SK-MEL-5 (cell line): ENCODE measurements at regions not wholly inside any gene's neighbourhood (a gene's known extent, or its start where the extent isn't known, plus 50 kb on each side); places are given as distances from the start of the nearest gene placed in this dataset.
"Not testable (repeated sequence)": the region's sequence is repeated elsewhere in the genome, so short reads cannot be mapped to it uniquely, and the experiment has no call there.

ENCODE experiments used
- DNase-seq: peaks from one replicate; pipeline ENCODE4 v3.0.0-alpha.2; 2016; ENCODE audit warnings: low read depth, low spot score
- in situ Hi-C: cut with HindIII; loops from 2 replicates; pipeline ENCODE4 v1.10.0; 2016; ENCODE audit warnings: low sequenced_read_pairs, high pct_unique_total_duplicates, low pct_unique_long_range_greater_than_20kb

DNA sequence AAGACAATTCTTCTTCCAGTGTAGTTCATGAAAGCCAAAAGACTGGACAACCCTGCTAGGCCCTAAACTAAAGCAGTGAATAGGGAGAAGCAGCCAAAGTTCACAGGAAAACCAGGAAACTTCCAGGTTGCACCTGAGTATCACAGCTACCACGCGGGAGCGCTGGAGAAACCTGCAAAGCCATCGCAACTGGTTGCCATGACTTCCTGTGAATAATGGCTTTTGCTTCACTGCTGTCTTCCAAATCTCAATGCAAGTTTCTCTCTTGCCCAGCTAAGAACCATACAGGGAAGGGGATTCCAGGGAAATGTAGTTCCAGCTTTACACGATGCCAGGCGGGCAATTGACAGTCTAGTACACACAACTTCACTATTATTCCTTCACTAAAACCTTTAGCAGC lies 114.1 kb downstream of the GXYLT1 start:
- in situ Hi-C loops = no loop called here
- DNase-seq = no peak

DNA sequence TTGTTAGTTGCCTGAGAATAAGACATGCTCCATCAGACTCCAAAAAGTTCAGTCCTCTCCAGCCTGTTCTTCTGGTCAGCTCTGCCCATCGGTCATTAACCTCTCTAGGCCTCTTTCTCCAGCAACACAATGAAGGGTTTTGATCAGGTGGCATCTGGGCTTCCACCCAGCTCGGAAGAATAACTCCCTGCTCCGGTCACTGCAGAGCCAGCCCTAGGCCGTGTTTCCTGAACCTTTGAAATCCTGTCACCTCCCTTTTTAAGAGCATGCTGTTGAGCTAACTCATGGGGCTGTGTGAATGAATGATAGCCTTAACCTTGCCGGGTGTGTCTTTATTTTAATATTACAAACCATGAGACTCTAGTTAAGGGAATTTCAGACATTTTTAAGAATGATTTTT lies 117.1 kb downstream of the GXYLT1 start:
- in situ Hi-C loops = no loop called here
- no peak for DNase-seq

DNA sequence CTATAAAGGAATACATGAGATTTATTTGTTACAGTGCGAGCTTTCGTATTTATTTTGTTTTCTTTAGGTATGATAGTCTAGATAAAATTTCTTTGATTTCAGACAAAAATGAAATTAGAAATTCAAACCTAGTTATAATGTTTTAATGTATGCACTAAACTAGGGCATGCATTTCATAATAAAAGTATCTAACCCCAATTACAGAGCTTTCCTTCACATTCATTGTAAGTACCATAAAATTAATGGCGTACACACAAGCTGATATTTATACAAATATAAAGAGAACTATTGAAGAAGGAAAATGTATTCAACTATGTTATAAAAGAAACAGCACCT lies 120.2 kb downstream of the GXYLT1 start:
- in situ Hi-C loops = no loop called here
- DNase-seq = no peak

DNA sequence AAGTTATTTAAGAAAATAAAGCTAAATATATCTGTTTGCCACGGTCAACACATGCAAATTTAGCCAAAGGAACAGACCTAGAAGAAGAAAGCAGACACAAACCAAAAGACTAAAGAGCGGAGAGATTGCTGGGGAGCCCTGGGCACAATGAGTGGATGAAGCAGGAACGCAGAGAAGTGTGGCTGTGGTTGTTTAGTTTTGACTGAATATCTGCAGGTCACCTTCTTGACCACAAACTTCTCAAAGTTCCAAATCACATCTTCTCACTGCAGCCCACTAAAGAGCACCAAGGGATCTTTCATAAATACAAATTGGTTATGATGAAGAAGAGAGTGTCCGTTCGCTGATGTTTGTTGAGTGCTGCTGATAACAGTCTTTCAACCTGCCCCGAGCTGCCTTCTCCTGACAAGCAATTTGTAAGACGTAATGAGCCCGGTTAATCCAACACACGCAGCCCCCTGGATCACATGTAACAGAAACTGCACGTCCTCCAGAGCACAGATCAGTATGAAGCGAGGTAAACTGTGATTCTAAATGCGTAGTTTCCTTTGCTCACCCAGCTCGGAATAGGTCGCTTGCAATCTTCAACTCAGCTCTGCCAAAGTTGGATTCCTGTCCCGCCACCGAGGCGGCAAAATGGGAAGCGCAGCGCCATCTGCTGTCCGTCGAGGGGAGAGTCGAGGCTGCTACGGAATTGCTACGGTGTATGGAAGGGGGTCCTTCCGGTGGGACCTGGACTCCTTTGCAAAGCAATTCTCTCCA lies 120.8 kb downstream of the GXYLT1 start:
- peak; percentile 76 for DNase-seq
- in situ Hi-C loops = no loop called here

DNA sequence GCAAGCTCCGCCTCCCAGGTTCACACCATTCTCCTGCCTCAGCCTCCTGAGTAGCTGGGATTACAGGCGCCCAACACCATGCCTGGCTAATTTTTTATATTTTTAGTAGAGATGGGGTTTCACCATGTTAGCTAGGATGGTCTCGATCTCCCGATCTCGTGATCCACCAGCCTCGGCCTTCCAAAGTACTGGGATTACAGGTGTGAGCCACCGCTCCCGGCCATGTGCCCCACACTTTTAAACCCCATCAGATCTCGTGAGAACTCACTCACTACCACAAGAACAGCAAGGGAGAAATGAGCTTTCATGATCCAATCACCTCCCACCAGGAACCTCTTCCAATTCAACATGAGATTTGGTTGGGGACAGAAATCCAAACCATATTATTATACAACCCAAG lies 122.7 kb downstream of the GXYLT1 start:
- DNase-seq, in situ Hi-C loops: not testable (repeated sequence)

DNA sequence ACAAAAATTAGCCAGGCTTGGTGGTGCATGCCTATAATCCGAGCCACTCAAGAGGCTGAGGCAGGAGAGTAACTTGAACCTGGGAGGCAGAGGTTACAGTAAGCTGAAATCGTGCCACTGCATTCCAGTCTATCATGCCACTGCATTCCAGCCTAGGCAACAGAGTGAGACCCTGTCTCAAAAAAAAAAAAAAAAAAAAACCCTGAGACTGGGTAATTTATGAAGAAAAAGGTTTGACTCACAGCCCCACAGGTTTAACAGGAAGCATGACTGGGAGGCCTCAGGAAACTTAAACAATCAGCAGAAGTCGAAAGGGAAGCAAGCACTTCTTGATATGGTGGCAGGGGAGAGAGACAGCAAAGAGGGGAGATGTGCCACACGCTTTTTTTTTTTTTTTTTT lies 123.2 kb downstream of the GXYLT1 start:
- DNase-seq = no peak
- in situ Hi-C loops = no loop called here

DNA sequence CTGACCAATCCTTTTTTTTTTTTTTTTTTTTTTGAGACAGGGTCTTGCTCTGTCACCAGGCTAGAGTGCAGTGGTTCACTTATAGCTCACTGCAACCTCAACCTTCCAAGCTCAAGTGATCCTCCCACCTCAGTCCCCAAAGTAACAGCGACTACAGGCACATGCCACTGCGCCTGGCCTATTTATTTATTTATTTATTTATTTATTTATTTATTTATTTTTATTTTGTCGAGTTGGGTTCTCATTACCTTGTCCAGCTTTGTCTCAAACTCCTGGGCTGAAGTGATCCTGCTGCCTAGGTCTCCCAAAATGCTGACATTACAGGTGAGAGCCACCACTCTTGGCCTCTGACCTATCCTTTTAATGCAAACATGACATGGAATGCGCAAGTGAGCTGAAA lies 124.4 kb downstream of the GXYLT1 start:
- DNase-seq = no peak
- in situ Hi-C loops = no loop called here

DNA sequence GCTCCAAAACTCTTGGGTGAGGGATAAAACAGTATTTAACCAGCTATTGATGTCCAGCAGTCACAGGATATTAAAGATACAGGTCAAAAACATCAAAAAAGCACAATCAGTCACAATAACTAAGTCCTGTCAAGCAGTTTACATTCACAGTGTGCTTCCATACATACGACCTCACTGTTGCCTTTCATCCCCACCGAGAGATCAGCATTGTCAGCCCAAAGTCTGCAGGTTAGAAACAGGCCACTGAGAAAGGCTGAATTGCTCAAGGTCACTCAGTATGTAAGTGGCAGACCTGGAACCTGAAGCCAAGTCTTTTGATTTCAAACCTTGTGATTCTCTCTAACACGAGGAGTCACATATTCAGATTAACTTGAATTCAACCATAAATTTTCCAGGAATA lies 124.9 kb downstream of the GXYLT1 start:
- no peak for DNase-seq
- in situ Hi-C loops = no loop called here

DNA sequence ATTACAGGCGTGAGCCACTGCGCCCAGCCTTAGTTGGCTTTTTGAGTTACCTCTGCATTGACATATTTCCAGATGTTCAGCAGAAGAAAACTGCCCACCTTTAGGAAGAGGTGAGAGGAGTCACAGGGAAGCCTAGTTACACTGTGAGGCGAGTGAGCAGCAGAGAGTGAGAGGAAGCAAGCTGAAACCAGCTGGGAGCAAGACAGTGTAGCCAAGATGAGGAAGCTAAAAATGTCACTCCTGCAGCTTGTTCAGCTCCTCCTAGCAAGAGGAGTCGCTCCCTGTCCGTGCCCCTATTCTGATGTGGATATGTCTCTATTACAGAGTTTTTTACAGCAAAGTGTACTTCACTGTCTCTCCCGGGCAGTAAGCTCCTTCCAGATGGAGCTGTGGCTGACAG lies 127.6 kb downstream of the GXYLT1 start:
- DNase-seq = no peak
- in situ Hi-C loops = no loop called here

DNA sequence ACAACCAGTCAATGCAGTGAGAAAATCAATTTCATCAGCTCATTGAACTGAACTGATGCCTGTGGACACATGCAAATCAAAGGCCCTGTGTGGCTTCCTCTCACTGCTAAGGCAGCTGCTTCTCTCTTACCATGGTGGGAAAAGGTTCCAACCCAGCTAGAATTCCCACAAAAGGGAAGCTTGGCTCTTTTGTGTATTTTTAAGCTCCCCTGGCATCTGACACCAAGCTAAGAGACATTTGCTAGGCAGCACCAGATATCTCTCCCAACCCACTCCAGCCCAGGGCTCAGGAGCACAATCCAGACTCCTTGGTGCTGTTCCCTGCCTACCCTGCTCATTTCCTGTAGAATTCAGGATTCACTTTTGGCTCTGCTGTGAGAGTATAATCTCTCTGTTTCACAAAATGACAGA lies 129.6 kb downstream of the GXYLT1 start:
- DNase-seq = no peak
- in situ Hi-C loops = no loop called here

DNA sequence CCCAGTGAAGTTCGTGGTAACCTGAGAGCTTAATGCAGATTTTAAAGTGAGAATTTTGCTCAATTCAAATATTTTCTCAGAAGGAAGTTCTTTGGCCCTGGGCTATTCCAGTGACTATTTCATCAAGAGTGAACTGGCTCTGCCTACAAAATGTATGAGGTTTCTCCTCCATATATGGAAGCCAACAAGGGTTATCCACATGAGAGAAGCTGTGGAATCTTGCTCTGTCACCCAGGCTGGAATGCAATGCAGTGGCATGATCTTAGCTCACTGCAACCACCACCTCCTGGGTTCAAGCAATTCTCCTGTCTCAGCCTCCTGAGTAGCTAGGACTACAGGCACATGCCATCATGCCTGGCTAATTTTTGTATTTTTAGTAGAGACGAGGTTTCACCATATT lies 132.2 kb downstream of the GXYLT1 start:
- in situ Hi-C loops, DNase-seq: not testable (repeated sequence)

DNA sequence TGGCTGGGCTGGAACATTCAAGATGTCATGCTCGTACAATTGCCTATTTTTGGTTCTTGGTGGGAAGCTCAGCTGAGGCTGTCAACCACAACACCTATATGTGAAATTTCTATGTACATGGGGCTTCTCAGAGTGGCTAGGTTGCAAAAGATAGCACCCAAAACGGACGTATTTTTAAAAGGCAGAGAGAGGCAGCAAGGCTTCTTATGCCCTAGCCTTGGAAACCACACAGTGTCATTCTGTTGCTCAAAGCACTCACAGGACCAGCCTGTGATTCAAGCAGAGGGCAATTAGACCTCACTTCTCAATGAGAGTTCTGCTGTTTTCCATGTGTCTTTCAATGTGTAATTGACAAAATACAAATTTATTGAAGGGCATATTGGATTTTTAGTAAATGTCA lies 134.0 kb downstream of the GXYLT1 start:
- DNase-seq = no peak
- in situ Hi-C loops = no loop called here

DNA sequence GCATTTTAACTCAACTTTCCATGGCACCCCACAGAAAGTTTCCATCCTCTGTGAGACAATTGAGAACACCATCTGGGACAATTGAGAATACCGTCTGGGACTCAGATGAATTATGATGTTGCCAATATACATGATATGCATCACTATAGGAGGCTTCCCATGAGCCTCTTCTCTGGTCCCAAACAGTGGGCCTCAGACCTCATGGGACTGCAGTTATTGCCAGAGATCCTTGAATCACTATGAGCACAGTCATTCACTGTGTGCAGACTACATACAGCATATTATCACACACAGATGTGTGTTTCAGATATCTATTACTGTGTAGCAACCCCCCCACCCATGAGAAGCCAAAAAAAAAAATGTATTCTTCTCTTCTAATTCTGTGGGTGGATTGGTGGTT lies 134.4 kb downstream of the GXYLT1 start:
- in situ Hi-C loops = no loop called here
- DNase-seq = no peak

DNA sequence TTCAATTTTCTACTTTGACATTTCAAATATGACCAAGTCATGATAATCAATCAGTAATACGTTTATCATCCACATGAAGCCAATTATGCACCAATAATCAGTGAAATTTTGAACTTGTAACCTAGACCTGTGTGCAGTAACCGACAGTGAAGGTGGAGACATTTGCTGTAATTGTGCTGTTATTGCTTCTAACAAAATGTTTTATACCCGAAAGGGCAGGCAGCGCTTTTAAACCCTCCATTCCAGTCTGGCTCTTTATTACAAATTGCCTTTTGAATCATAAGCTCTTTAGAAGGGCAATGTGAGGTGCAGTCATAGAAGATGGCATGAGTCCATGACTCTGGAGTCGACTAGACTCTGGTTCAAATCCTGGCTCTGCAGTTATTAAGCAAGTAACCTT lies 135.7 kb downstream of the GXYLT1 start:
- in situ Hi-C loops = no loop called here
- DNase-seq = no peak

DNA sequence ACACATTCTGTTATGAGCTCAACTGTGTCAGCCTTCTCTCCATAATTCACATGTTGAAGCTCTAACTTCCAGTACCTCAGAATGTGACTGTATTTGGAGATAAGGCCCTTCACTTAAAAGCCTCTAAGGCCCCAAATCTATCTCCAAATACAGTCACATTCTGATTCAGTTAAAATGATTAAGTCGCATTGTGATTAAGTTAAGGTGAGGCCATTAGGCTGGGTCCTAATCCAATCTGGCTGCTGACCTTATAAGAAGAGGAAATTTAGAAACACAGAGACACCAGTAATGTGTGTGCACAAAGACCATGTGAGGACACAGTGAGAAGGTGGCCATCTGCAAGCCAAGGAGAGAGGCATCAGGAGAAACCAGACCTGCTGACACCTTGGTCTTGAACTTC lies 141.6 kb downstream of the GXYLT1 start:
- no peak for DNase-seq
- in situ Hi-C loops = no loop called here

DNA sequence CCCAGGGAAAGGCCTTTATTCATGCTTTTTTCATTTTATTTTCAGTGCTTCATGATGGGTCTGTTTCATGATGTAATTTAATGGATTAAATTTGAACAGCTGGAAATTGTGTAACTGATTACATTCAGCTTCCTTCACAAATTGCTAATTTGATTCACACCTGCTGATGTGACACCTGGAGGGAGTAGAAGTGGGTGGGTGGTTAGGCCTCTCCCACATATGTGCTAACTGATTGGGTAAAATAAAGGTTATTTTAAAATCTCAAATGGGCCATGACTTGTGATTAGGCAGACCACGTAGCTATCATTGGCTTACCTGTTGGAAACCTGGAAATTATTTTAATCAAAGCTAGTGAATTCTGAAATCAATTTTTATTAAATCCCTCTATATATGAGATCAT lies 142.1 kb downstream of the GXYLT1 start:
- in situ Hi-C loops = no loop called here
- no peak for DNase-seq

DNA sequence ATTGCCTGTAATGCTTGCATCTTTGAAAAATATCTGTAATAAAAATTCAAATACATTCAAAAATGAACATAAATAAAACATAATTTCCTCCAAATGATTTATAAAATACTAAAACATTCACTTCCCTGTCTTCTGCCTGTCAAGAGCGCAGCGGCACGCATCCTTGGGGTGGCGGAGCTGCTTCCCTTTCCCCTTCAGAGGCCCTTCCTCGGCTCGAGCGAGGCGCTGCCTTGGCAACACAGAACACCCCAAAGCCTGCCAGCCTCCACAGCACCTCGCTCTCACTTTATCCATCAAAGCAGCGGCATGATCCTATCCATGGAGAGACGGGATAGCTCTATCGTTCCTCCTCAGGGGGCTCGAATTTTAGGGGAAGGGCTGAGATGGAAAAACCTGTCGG lies 146.2 kb downstream of the GXYLT1 start:
- no peak for DNase-seq
- in situ Hi-C loops = no loop called here

DNA sequence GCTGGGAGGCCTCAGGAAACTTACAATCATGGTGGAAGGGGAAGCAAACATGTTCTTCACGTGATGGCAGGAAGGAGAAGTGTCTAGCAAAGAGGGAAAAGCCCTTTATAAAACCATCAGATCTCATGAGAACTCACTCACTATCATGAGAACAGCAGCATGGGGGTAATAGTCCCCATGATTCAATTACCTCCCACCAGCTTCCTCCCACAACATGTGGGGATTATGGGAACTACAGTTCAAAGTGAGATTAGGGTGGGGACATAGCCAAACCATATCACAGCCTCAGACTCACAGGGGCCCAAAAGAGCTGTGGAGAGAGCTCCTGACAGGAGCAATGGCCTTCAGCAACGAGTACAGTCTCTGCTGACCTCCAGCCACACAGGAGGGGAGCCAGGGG lies 151.4 kb downstream of the GXYLT1 start:
- in situ Hi-C loops = no loop called here
- no peak for DNase-seq

DNA sequence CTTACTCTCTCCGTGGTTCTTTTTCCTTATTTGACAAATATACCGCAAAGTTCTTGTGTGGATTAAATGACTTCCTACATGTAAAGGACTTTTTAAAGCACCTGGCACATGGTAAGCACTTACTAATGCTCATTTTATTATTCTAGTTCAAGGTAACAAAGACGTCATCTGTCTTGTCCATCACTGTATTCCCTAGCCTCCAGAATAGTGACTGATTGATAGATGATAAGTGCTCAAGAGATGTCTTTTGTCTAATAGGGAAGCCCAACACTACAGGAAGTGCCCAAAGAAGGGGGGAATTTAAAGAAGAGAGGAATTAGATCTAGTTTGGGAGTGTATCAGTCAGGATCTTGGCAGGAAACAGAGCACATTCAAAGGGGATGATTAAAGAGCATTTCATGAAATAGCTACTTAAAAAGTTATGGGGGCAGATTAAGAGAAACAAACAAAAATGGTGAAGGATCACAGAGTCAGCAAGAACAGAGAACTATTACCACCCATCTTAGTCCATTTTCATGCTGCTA lies 151.9 kb downstream of the GXYLT1 start:
- in situ Hi-C loops = no loop called here
- DNase-seq = no peak

DNA sequence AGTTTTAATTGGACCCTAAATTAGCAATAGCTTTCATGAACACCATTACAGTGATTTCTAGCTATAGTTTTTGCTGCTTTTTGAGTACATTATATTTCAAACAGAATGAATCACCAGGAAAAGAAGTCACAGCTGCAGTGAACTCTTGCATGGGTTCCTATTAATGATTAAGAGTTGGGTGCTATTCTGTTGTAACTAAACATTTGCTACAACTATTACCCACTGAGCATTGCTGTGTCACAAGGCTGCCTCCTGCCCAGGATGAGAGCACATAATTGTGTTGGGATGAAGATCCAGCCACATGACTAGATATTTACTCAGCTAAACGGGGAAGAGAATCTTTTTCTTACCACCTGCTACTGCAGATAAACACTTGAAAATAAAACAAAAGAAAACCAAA lies 152.7 kb downstream of the GXYLT1 start:
- no peak for DNase-seq
- in situ Hi-C loops = no loop called here
